ENCODE measurements at regions not wholly inside any gene's neighbourhood (a gene's known extent, or its start where the extent isn't known, plus 50 kb on each side); places are given as distances from the start of the nearest gene placed in this dataset.

- TF ChIP-seq POLR2A (IDR thresholded peaks at IDR 0.05) (no peak), CTCF (IDR thresholded peaks at IDR 0.05) (no peak), EP300 (IDR thresholded peaks at IDR 0.05) (no peak)
Measured at GRCh38 chrX:143095816-143096215, 70.1 kb downstream of the SPANXN4 start.

Data from stomach (tissue), 4 donors.